Neural crest cell (in vitro differentiated cells): ENCODE measurements at regions not wholly inside any gene's neighbourhood (a gene's known extent, or its start where the extent isn't known, plus 50 kb on each side); places are given as distances from the start of the nearest gene placed in this dataset.

Experiments used
- DNase-seq: peaks from one replicate; pipeline ENCODE4 v3.0.0; 2021; ENCODE audit warnings: low read depth, mixed read lengths, low spot score
- H3K27ac Mint-ChIP-seq: one replicate; pipeline ENCODE4 v1.8.0; 2021; ENCODE audit warnings: mild to moderate bottlenecking, mixed read lengths; ENCODE audit not compliant: unreplicated experiment
- H3K27me3 Mint-ChIP-seq: 2 replicates; pipeline ENCODE4 v1.8.0; 2021; ENCODE audit warnings: low read depth, mild to moderate bottlenecking, mixed read lengths
- H3K36me3 Mint-ChIP-seq: 2 replicates; pipeline ENCODE4 v1.8.0; 2021; ENCODE audit warnings: low read depth, mild to moderate bottlenecking, mixed read lengths
- H3K4me1 Mint-ChIP-seq: 2 replicates; pipeline ENCODE4 v1.8.0; 2021; ENCODE audit warnings: mixed read lengths
- H3K4me3 Mint-ChIP-seq: one replicate; pipeline ENCODE4 v1.8.0; 2021; ENCODE audit warnings: mild to moderate bottlenecking, mixed read lengths
- H3K9me3 Mint-ChIP-seq: 2 replicates; pipeline ENCODE4 v1.8.0; 2021; ENCODE audit warnings: mixed read lengths
- CTCF ChIP-seq: fragments of 200-600 bp; sonication (generic); conservative IDR thresholded peaks from 2 replicates; pipeline ENCODE4 v1.5.0; 2021; ENCODE audit warnings: antibody characterized with exemption, mild to moderate bottlenecking

- H3K27me3 Mint-ChIP-seq: no peaks in the 10 kb centered on the region
- no peak for DNase-seq
- no peak overlapping the region for H3K4me3 Mint-ChIP-seq
- no peaks in the 10 kb centered on the region for H3K36me3 Mint-ChIP-seq
- no peaks in the 10 kb centered on the region for H3K9me3 Mint-ChIP-seq
- H3K27ac Mint-ChIP-seq: no peak overlapping the region
- H3K4me1 Mint-ChIP-seq: no peaks in the 10 kb centered on the region
- TF ChIP-seq CTCF: no peak
Observed at GRCh38 chr15:85274315-85275050, 105.9 kb upstream of the AKAP13 start.

- DNase-seq: no peak
- no peak overlapping the region for H3K27ac Mint-ChIP-seq
- no peaks in the 10 kb centered on the region for H3K4me1 Mint-ChIP-seq
- no peak overlapping the region for H3K4me3 Mint-ChIP-seq
- no peaks in the 10 kb centered on the region for H3K27me3 Mint-ChIP-seq
- H3K9me3 Mint-ChIP-seq: no peaks in the 10 kb centered on the region
- H3K36me3 Mint-ChIP-seq: no peaks in the 10 kb centered on the region
- no peak for TF ChIP-seq CTCF
Observed at GRCh38 chr15:85276508-85276907, 103.9 kb upstream of the AKAP13 start.

GRCh38 chr15:85276921-85277320, 103.5 kb upstream of the AKAP13 start:
- no peak for TF ChIP-seq CTCF
- Mint-ChIP-seq H3K4me3 (no peak overlapping the region), H3K27me3 (no peaks in the 10 kb centered on the region), H3K9me3 (no peaks in the 10 kb centered on the region), H3K27ac (no peak overlapping the region), H3K4me1 (no peaks in the 10 kb centered on the region), H3K36me3 (no peaks in the 10 kb centered on the region)
- no peak for DNase-seq

- Mint-ChIP-seq H3K9me3 (no peaks in the 10 kb centered on the region), H3K36me3 (no peaks in the 10 kb centered on the region), H3K4me1 (no peaks in the 10 kb centered on the region), H3K27ac (no peak overlapping the region), H3K27me3 (no peaks in the 10 kb centered on the region), H3K4me3 (no peak overlapping the region)
- no peak for DNase-seq
- TF ChIP-seq CTCF: no peak
Observed at GRCh38 chr15:85277847-85278370, 102.5 kb upstream of the AKAP13 start.

GRCh38 chr15:85280203-85280602, 100.2 kb upstream of the AKAP13 start:
- Mint-ChIP-seq H3K27ac (no peak overlapping the region), H3K4me3 (no peak overlapping the region), H3K9me3 (no peaks in the 10 kb centered on the region), H3K4me1 (no peaks in the 10 kb centered on the region), H3K36me3 (no peaks in the 10 kb centered on the region), H3K27me3 (no peaks in the 10 kb centered on the region)
- DNase-seq: no peak
- TF ChIP-seq CTCF: no peak
